Stomach (tissue), 8 donors: ENCODE measurements at regions not wholly inside any gene's neighbourhood (a gene's known extent, or its start where the extent isn't known, plus 50 kb on each side); places are given as distances from the start of the nearest gene placed in this dataset.
A peak's percentile ranks its signal among the peaks of the same experiment; 100 is the strongest.

Source experiments
- DNase-seq, 2 donors: peaks; one replicate each; pipeline versions ENCODE4 v3.0.0 to v3.0.0-alpha.2; 2013 to 2019
- H3K27ac ChIP-seq, 5 donors: fragments of 200-600 bp in 4 of 5; sonication (generic) in 4 of 5; one replicate each; pipeline ENCODE4 v1.5.1; 2013 to 2019; ENCODE audit warnings: mild to moderate bottlenecking in 1 of 5, moderate library complexity in 1 of 5
- H3K27me3 ChIP-seq, 3 donors: fragments of 200-600 bp; sonication (generic); one replicate each; pipeline ENCODE4 v1.5.1; 2017 to 2019; ENCODE audit warnings: mixed run types in 1 of 3
- H3K36me3 ChIP-seq, 4 donors: fragments of 200-600 bp; sonication (generic); 1 replicate in 3 of 4; 2 replicates in 1 of 4; pipeline ENCODE4 v1.5.1; 2016 to 2019
- H3K4me1 ChIP-seq, 4 donors: fragments of 200-600 bp; sonication (generic); one replicate each; pipeline ENCODE4 v1.5.1; 2016 to 2019
- H3K4me3 ChIP-seq, 4 donors: fragments of 200-600 bp; sonication (generic) in 3 of 4; one replicate each; pipeline ENCODE4 v1.5.1; 2016 to 2019; ENCODE audit warnings: mild to moderate bottlenecking in 1 of 4
- H3K9me3 ChIP-seq, 4 donors: fragments of 200-600 bp; sonication (generic); one replicate each; pipeline ENCODE4 v1.5.1; 2016 to 2019
- EP300 ChIP-seq: sonication (generic); formaldehyde crosslinking; IDR thresholded peaks from one replicate; pipeline ENCODE4 v1.6.1; 2017; ENCODE audit warnings: antibody characterized with exemption
- POLR2A ChIP-seq, 4 donors: fragments of 450-650 bp; IDR thresholded peaks; one replicate each; pipeline ENCODE4 v1.6.1; 2016; ENCODE audit warnings: antibody characterized with exemption in 4 of 4, control low read depth in 2 of 4, mild to moderate bottlenecking in 1 of 4, moderate library complexity in 1 of 4
- POLR2AphosphoS5 ChIP-seq, 3 donors: sonication (generic); formaldehyde crosslinking; IDR thresholded peaks; one replicate each; pipeline ENCODE4 v1.6.1; 2016; ENCODE audit warnings: antibody characterized with exemption in 3 of 3
- WGBS, 5 donors: extraction: QIAGEN DNeasy Blood & Tissue Kit in 3 of 5; methylation state at CpG; one replicate each; pipeline versions ENCODE4 v1.1.5 to v1.1.7; 2013 to 2018; 5-methylcytosine and 5-hydroxymethylcytosine counted together
- intact Hi-C: fragments of 100-400 bp; cut with DNase I; formaldehyde crosslinking; loops from one replicate; pipeline ENCODE4 v1.15.1; 2023; ENCODE audit warnings: low total_unique reads
- TF ChIP-seq, protein P1 (sequence below), 7 experiments: fragments of 450-650 bp in 4 of 7; fragments of 200-600 bp in 3 of 7; sonication (generic) in 3 of 7; IDR thresholded peaks; one replicate each; pipeline ENCODE4 v1.5.1; 2016 to 2019; ENCODE audit warnings: antibody characterized with exemption in 7 of 7, control low read depth in 2 of 7, mild to moderate bottlenecking in 1 of 7
- donor health status: healthy with polysubstance abuse.
- donor health status: Bipolar disorder and iron deficiency.
- donor health status: healthy.

DNA sequence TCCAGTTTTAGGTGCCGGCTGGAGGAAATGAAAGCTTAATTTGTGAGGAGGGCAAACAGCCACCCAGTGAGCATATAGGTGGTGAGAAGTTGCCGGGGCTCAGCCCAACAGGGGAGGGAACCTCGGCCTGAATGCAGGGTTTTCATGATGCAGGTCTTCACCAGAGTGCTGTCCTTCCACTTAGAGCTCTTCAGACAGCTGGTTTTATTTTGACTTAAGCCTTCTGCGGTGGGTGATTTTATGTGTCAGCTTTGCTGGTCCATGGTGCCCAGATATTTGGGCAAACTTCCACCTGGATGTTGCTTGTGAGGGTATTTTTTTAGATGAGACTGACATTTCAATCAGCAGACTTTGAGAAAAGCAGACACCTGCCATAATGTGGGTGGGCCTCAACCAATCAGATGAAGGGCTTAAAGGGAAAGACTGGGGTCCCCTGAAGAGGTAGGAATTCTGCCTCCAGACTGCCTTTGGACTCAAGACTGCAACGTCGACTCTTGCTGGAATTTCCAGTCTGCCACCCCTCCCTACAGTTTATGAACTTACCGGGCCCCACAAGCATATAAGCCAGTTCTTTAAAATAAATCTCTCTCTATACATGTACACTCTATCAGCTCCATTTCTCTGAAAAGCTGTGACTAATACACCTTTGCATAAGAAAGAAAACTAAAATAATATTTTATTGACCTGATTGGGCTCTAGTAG is 72.8 kb downstream of the RHOU start:
- Histone ChIP-seq H3K4me3 (no peak overlapping the region), H3K4me1 (peaks cover 0 to 33% (median 23%) of the 10 kb centered on the region in 4 donors), H3K27me3 (no peaks in the 10 kb centered on the region), H3K36me3 (no peaks in the 10 kb centered on the region), H3K27ac (no peak overlapping the region), H3K9me3 (no peaks in the 10 kb centered on the region)
- intact Hi-C loops, result no loop called here
- TF ChIP-seq POLR2AphosphoS5 (IDR thresholded peaks at IDR 0.05), result no peak
- TF ChIP-seq, protein P1, sequence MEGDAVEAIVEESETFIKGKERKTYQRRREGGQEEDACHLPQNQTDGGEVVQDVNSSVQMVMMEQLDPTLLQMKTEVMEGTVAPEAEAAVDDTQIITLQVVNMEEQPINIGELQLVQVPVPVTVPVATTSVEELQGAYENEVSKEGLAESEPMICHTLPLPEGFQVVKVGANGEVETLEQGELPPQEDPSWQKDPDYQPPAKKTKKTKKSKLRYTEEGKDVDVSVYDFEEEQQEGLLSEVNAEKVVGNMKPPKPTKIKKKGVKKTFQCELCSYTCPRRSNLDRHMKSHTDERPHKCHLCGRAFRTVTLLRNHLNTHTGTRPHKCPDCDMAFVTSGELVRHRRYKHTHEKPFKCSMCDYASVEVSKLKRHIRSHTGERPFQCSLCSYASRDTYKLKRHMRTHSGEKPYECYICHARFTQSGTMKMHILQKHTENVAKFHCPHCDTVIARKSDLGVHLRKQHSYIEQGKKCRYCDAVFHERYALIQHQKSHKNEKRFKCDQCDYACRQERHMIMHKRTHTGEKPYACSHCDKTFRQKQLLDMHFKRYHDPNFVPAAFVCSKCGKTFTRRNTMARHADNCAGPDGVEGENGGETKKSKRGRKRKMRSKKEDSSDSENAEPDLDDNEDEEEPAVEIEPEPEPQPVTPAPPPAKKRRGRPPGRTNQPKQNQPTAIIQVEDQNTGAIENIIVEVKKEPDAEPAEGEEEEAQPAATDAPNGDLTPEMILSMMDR (IDR thresholded peaks at IDR 0.05), result no peak
- TF ChIP-seq POLR2A (IDR thresholded peaks at IDR 0.05), result no peak
- no peak for TF ChIP-seq EP300
- WGBS, 5 donors, result 71 to 90% (median 89%) methylated on average over 7 of the region's 7 CpGs
- DNase-seq, result no peak

DNA sequence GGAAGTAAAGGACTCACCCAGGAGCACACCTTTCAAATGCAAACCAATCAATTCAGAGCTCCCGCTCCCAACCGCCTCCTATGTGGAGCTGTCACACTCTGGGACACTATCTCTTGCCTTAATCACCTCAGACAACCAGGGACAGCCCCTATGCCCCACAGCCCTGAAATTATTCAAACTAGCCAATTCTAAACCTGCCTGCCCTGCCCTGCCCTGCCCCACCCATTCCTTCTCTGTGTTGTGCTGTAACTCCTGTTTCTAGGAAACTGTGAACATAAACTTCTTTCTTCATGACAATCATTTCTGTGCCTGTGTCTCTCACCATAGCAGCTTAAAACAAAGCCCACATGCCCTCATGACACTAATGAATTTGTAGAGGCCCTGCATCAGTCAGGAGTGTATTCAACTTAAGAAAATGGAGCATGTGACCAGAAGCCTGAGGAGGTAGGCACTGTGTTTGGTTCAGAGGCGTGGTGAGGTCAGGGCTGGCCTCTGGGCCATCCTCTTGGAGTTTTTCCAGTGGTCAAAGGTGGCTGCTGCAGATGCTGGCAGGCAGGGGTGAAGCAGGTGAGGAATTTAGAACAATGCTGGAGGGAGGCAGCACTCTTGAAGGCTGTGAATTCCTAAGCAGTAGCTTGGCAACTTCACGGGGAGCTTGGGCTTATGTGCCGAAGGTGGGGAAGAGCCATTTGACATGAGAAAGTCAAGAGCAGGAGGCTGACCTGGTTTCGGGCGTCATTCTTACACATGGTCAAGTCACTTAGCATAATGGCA is 74.5 kb downstream of the RHOU start:
- Histone ChIP-seq H3K36me3 (no peaks in the 10 kb centered on the region), H3K4me1 (peaks cover 0 to 30% (median 20%) of the 10 kb centered on the region in 4 donors), H3K4me3 (no peak overlapping the region), H3K27me3 (no peaks in the 10 kb centered on the region), H3K27ac (peak overlapping the region in 1 of 5 donors; percentile 12), H3K9me3 (no peaks in the 10 kb centered on the region)
- 67 to 80% (median 75%) methylated on average over 7 of the region's 7 CpGs for WGBS, 5 donors
- intact Hi-C loops, result no loop called here
- peak in 1 of 2 donors; percentile 81 for DNase-seq
- TF ChIP-seq, protein P1 (IDR thresholded peaks at IDR 0.05), result no peak
- TF ChIP-seq POLR2A (IDR thresholded peaks at IDR 0.05) (no peak), POLR2AphosphoS5 (IDR thresholded peaks at IDR 0.05) (no peak), EP300 (no peak)

DNA sequence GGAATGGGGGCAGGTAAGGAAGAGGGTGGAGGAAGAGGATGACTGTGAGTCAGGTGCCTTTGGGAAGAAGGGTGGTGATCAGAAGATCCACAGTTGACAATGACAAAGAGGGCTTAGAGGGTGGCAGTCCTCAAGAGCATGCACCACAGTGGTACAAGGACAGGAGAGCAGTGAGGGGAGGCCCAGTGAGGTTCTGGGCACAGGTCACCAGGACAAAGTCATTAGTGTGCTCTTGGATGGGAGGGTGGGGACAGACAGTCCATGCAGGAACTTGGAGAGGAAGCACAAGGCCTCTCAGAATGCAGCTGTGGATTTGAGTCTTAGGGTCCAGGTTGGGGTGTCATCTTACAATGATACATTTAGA is 75.1 kb downstream of the RHOU start:
- H3K36me3 ChIP-seq, result no peaks in the 10 kb centered on the region
- intact Hi-C loops, result no loop called here
- no peak for DNase-seq
- H3K9me3 ChIP-seq, result no peaks in the 10 kb centered on the region
- H3K27ac ChIP-seq, result peak overlapping the region in 1 of 5 donors; percentile 12
- H3K4me3 ChIP-seq, result no peak overlapping the region
- H3K4me1 ChIP-seq, result peaks cover 0 to 24% (median 17%) of the 10 kb centered on the region in 4 donors
- H3K27me3 ChIP-seq, result no peaks in the 10 kb centered on the region
- TF ChIP-seq POLR2AphosphoS5 (IDR thresholded peaks at IDR 0.05), result no peak
- no peak for TF ChIP-seq EP300
- TF ChIP-seq POLR2A (IDR thresholded peaks at IDR 0.05), result no peak

DNA sequence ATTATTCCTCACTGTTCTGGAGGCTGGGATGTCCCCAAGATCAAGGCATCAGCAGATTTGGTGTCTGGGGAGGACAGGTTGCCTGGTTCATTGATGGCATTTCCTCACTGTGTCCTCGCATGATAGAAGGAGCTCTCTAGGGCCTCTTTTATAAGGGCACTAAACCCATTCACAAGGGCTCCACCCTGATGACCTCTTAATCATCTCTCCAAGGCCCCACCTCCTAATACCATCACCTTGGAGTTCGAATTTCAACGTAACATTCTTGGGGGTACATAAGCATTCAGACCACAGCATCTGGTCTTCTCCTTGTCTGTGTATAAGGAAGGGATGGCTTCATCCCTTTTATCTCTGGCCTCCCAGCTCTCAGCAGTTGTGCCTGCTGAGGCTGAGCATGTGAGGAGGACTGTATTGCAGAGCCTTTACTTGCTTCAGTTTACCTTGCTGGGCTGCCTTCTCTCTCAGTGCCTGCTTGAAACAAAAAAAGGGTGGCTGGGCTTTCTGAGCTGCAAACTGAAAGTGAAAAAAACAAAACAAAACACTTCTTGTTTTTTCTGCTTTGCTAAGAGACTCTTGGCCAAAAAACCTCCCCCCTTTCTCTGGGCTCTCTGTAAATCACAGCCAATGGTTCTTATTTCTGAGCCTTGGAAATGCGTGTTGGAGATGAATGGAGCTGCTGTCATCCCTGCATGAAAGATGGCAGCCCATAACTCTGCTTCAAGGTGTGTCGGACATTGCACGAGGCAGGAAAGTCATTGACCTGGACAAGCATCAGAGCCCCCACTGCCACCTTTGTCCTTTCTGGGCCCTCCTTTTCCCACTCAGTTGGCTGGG is 75.8 kb downstream of the RHOU start:
- H3K9me3 ChIP-seq, result no peaks in the 10 kb centered on the region
- intact Hi-C loops, result no loop called here
- no peaks in the 10 kb centered on the region for H3K27me3 ChIP-seq
- peaks cover 0 to 24% (median 16%) of the 10 kb centered on the region in 4 donors for H3K4me1 ChIP-seq
- DNase-seq, result peak in 1 of 2 donors; percentile 70
- TF ChIP-seq POLR2A (IDR thresholded peaks at IDR 0.05), result no peak
- TF ChIP-seq, protein P1 (IDR thresholded peaks at IDR 0.05), result no peak
- TF ChIP-seq EP300, result no peak
- no peak for TF ChIP-seq POLR2AphosphoS5 (IDR thresholded peaks at IDR 0.05)
- H3K27ac ChIP-seq, result peak overlapping the region in 1 of 5 donors; percentile 47
- no peaks in the 10 kb centered on the region for H3K36me3 ChIP-seq
- 76 to 92% (median 87%) methylated on average over 6 of the region's 6 CpGs for WGBS, 5 donors
- H3K4me3 ChIP-seq, result no peak overlapping the region
